ENCODE measurements at regions not wholly inside any gene's neighbourhood (a gene's known extent, or its start where the extent isn't known, plus 50 kb on each side); places are given as distances from the start of the nearest gene placed in this dataset.
"Not testable (repeated sequence)": the region's sequence is repeated elsewhere in the genome, so short reads cannot be mapped to it uniquely, and the experiment has no call there.

DNA sequence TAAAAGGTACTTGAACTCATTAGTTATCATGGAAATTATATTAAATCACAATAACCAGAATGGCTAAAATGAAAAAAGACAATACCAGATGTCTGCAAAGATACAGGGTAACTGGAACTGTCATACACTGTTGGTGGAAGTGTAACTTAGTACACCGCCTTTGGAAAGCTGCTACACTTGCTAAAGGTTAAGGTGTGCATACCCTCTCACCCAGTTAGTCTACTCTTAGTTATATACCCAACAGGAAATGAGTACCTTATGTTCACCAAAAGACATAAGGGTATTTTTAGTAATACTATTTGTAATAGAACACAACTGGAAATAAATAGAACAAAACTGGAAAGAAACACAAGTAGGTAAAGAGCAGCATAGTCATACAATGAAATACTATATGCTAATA is 155.8 kb upstream of the THUMPD2 start:
- DNase-seq (ENCODE audit: extremely low spot score, insufficient read length, low read depth) = no peak

DNA sequence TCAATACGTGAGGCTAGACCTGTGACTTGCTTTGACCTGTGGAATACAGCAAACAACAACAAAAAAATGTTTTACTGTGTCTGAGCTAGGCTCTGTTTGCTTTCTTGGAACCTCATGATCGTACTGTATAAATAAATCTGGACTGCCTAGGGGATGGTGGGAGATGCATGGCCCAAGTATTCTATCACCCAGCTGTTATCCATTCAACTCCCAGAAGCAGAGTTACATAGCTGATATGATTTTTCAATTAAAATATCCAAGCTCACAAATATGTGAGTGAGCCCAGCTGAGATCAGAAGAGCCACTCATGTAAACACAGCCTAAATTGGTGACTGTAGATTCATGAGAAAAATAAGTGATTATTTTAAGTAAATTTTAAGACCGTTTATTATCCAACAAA is 154.1 kb upstream of the THUMPD2 start:
- FAIRE-seq (no peak), DNase-seq (ENCODE audit: extremely low spot score, insufficient read length, low read depth) (no peak)

More for the DNA sequence above, 155.8 kb upstream of the THUMPD2 start:
- no peak for FAIRE-seq

DNA sequence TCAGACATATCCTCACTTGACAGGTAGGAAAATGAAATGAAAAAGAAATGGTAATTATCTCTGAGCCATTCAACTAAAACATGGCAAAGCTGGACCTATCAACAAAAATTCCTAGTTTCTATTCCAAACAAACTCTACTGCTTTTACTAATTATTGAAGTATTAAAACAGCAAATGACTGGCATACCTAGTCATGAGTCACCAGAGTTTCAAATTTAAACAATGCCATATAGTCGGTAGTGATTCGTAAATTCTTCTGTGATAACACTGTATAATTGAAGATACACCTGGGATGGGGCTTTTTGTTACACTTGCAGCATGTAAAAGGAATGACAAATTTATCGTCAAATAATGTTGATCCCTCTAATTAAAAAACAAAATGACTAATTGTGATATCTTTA is 153.1 kb upstream of the THUMPD2 start:
- FAIRE-seq (no peak), DNase-seq (ENCODE audit: extremely low spot score, insufficient read length, low read depth) (no peak)

DNA sequence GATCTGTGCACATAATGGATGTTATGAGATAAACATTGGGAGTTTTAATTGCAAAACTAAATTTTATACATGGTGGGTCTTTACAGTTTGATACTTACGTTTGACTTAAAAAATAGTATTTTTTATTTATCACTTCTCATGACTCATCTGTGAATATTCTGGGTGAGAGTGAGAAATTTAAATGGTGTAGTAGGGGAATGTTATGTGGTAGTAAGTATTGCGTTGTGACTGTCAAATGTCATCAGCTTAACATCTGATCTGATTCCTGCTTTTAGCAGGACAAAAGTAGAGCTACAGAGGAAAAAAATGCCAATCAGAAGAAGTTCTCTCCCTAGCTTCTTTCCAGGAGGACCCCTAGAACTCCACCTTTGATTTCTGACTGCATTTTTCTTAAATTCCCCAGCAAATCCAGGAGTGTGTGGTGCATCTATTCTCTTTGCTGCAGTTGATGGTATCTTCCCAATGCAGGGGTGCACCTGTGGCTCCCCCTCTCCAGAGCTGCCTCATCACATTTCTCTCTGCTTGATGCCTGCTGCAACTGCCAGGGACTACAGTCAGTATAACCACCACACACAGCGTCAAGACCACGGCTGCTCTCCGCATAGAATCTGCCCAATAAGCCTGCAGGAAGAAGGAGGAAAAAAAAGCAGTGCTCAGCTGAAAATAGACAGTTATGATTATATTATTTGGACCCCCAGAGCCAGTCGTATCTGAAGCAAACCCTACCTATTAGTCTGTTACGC is 151.3 kb upstream of the THUMPD2 start:
- FAIRE-seq (no peak), DNase-seq (ENCODE audit: extremely low spot score, insufficient read length, low read depth) (no peak)

DNA sequence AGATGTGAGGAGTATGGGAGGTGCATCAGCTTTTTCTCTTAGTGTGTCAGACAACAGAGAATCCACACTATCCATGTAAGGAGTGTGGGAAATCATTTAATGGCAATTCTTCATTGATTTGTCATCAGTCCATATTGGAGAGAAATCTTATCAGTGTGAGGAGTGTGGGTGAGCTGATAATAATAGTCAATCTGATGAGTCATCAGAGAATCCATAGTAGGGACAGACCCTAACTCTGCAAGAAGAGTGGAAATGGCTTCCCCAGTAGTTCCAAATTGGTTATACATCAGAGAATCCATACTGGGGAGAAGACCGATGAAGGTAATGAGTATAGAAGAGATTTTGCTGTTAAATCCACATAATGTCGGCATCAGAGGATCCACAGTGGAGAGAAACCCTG is 150.5 kb upstream of the THUMPD2 start:
- FAIRE-seq = no peak
- no peak for DNase-seq (ENCODE audit: extremely low spot score, insufficient read length, low read depth)

DNA sequence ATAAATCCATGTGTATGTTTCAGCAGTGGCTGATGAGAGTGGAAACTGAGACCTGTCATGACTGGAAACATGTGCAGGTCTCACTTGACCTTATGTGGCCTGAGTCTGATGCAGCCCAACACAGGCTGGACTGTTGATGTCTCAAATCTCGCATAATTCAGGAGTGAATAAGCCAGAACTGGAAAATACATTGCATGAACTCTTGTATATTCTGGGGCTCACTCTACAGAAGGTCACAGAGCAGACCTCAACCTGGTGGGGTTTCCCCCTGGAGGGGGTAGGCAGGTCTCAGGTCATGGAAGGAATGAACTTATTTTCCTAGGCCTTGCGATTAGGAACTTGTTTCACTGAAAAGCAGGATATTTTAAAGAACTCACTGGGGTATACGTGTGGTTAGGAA is 146.3 kb upstream of the THUMPD2 start:
- DNase-seq (ENCODE audit: extremely low spot score, insufficient read length, low read depth) (no peak), FAIRE-seq (no peak)

DNA sequence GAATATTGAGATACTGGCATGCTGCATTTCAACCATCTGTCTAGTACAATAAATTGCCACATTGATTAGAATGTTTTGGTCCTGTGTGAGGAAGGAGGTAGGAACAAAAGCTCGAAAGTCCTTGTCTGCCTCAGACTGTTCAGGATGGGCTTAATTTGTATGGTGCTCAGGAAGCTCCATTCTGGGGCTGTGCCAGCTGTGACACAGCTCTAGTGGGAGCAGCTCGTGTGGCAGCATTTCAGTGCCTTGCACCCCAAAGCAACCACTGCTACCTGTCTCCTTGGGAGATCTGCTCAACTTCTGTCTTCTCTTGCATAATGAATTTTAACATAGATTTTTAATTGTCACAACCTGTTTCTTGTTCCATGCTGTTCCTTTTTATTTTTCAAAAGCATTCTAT is 144.4 kb upstream of the THUMPD2 start:
- no peak for FAIRE-seq
- DNase-seq (ENCODE audit: extremely low spot score, insufficient read length, low read depth) = no peak

DNA sequence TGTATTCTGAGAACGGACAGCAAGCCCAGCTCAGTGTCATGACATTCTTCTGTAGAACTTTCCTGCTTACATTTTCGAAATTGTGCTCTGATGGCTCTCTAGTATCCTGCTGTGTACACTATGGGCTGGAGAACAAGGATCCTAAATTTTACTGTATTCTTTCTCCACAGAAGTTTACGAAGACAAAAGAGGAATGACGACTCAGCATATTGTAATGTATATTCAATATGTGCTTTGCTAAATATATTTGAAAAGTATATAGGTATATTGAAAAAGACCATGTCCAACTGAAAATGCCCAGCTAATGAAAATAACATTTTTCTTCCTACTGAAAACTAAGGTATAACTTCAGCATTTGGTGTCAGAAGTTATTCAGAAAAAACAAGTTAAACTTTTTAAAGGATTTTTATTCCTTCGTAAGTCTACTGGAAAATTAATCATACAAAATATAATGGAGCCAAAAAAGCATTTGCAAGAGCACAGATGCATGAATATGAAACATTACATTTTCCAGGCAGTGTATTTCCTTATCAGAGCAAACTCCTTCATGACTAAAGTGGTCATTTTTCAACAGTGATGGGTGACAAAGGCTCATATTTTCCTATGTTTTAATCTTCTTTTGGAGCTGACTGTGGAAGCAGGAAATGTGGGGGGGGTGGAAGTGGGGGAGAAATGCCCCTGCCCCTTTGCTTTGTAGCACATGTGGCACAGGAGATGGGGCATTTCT is 143.8 kb upstream of the THUMPD2 start:
- FAIRE-seq (no peak), DNase-seq (ENCODE audit: extremely low spot score, insufficient read length, low read depth) (no peak)

DNA sequence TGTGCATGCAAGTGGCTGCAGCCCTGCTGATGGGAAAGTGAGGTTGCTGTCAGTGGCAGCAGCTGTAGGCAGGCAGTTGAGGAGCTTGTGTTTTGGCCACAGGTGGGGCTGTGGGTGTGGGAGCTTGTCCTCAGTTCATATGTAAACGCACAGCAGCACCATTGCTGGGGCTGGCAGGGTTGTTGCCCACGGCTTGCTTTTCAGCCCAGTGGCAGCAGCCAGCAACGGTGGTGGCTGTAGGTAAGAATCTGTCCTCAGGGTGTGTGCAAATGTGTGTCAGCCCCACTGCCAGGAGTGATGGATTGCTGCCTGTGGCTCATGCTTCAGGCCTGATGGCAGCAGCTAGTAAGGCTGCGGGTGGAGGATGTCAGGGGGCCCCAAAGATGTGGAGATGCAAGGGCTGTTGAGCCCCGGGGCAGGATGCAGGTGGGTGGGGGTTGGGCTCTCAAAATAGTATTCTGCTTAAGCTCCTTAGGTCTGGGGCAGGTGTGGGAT is 141.3 kb upstream of the THUMPD2 start:
- DNase-seq (ENCODE audit: extremely low spot score, insufficient read length, low read depth) (no peak), FAIRE-seq (no peak)

DNA sequence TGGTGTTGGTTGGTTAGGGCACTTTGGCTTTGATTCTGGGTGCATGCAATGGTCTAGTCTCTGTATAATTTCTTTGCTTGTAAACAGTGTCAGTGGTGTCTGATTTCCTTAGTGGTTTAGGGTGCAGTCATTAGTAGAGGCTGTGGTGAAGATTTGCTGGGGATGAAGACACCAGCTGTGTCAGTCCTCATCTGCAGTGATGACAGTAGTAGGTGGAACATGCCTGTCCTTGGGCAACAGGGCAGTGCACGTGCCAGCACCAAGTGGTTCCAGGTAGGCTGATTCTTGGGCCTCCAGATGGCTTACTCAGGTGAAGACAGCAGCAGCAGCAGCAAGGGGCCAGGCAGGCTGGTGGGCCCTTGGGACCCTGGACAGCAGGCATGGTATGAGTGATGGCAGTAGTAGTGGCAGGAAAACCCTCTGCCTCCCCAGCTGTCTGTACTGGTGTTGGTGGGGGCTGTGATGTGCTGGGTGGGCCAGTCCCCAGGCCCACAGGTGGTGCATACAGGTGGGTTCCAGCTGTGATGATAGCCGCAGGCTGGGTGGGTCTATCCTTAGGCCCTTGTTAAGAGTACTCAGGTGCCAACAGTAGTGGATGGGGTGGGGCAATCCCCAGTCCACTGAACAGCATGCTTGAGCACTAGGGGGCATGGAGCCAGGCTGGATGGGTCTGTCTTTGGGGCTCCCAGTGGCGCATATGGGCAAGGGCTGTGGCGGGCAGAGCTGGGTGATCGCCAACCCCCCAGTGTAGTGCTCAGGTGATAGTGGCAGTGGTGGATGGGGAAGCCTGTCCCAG is 140.7 kb upstream of the THUMPD2 start:
- DNase-seq (ENCODE audit: extremely low spot score, insufficient read length, low read depth) (no peak), FAIRE-seq (no peak)

DNA sequence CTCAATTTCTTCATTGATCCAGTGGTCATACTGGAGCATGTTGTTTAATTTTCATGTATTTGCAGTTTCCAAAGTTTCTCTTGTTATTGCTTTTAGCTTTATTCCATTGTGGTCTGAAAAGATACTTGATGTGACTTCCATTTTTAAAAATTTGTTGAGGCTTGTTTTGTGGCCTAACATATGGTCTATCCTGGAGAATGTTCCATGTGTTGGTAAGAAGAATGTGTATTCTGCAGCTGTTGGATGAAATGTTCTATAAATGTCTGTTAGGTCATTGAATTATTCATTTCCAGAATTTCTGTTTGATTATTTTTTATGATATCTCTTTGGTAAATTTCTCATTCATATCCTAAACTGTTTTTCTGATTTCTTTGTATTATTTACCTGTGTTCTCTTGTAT is 139.8 kb upstream of the THUMPD2 start:
- DNase-seq (ENCODE audit: extremely low spot score, insufficient read length, low read depth) (no peak), FAIRE-seq (no peak)

DNA sequence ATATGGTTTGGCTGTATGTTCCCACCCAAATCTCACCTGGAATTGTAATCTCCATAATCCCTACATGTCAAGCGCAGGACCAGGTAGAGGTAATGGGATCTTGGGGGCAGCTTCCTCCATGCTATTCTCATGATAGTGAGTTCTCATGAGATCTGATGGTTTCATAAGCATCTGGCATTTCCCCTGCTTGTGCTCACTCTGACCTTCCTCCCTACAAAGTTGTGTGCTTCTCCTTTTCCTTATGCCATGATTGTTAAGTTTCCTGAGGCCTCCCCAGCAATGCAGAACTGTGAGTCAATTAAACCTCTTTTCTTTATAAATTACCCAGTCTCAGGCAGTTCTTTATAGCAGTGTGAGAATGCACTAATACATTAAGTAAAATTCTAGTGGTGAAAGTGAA is 138.3 kb upstream of the THUMPD2 start:
- not testable (repeated sequence) for FAIRE-seq; DNase-seq (ENCODE audit: extremely low spot score, insufficient read length, low read depth)

DNA sequence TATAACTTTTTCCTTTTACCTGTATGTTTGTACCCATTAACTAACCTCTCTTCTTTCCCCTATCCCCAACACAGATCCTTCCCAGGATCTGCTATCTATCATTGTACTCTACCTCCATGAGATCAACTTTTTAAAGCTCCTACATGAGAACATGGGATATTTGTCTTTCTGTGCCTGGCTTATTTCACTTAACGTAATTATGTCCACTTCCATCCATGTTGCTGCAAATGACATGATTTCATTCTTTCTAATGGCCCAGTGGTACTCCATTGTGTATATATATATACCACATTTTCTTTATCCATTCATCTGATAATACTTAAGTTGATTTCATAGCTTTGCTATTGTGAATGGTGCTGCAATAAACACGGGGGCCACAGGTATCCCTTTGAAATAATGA is 135.9 kb upstream of the THUMPD2 start:
- FAIRE-seq = no peak

DNA sequence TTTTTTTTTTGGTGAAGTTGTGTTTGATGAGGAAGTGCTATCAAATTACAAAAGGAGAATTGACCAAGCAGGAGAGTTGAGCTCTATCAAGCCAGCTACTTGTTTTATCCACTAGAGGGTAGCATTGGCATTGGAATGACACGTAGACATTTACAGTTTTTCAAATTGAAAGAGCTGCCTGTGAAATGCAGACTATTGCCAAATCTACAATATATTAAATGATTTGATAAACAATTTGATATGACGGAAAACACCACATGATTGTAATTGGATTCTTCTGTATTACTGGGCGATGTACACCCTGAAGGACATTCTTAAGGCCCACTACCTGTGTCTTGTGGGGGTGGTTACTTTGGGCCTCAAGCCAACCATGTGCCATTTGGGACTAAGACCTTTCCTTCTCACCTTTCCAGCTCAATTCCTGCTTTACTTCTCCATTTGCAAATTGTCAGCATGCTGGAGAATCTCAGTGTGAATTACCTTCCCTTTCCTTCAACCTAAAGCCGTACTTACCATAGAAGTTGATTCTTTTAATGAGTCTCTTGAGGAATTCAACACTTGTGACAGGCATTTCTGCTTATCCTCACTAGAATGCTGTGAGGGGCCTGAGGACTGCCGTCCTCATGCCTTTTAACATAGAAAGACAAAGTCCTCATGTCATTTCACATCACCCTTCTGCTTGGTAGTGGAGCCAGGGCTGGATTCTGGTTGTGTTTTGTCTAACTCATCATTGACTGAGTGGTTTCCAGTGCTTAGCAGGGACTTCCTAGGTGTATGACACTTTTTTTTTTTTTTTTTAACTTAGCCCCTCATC is 134.8 kb upstream of the THUMPD2 start:
- no peak for DNase-seq (ENCODE audit: extremely low spot score, insufficient read length, low read depth)

More for the DNA sequence above, 135.9 kb upstream of the THUMPD2 start:
- no peak for DNase-seq (ENCODE audit: extremely low spot score, insufficient read length, low read depth)

DNA sequence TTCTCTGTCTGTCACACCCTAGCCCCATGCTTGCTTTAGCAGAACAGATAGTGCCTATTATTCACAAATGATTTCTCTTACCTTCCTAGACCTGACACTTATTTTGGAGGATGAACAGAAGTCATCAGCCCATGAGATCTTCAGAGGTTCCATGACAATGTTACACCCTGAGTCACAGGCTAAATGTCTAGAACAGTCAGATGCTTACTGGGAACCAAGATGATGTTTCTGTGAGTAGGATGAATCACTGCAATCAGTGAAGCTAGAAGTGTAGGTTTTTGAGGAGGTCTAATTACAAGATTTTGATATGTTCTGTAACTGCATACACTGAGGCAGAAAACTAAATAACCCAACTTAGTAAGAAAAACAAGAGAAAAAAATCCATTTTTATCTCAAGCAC is 123.0 kb upstream of the THUMPD2 start:
- FAIRE-seq (no peak), DNase-seq (ENCODE audit: extremely low spot score, insufficient read length, low read depth) (no peak)

More for the DNA sequence above, 134.8 kb upstream of the THUMPD2 start:
- FAIRE-seq = peak; percentile 72

DNA sequence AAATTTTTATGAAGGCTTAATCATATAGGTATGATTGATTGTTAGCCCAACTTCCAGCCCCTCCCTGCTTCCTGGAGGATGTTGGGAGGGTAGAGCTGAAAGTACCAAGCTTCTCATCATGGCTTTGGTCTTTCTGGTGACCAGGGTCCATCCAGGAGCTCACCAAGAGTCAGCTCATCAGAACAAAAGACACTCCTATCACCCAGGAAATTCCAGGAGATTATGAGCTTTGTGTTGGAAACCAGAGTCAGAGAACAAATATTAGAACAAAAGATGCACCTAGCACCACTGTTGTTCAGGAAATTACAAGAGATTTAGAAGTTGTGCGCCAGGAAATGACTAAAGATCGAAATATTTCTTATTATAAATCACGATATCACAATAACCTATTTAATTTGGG is 119.9 kb upstream of the THUMPD2 start:
- DNase-seq (ENCODE audit: extremely low spot score, insufficient read length, low read depth) = no peak
- no peak for FAIRE-seq

DNA sequence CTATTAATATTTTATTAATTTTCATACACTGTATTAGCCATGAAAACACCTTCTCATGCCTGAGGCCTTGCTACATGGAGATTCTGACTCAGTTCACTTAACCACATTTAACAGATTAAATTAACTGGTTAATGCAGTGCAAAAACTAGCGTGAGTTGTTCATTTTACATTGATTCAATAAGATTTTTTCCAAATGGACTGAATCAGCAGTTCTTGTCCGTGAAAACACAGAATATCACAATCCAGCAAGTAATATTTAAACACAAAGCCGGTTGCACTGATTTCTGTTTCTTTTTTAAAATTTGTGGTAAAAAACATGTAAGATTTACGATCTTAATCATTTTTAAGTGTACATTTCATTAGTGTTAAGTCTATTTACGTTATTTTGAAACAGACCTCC is 118.2 kb upstream of the THUMPD2 start:
- no peak for FAIRE-seq
- DNase-seq (ENCODE audit: extremely low spot score, insufficient read length, low read depth) = no peak

DNA sequence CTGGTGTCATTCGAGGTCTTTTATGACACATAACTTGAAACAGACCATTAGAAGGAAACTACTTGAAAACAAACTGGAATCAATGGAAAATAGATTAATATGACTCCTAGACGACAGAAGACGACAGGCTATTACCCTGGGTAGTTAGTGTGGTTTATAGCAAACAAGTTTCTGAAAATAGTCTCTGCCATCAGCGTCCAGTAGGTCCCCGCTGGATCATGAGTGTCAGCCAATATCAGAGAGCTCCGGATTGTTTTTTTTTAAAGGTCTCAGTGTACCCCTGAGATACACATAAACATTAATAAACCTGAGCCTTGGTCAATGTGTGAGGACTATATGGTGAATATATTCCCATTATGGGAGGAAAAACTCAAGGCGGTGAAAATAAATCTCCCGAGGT is 115.0 kb upstream of the THUMPD2 start:
- FAIRE-seq (no peak), DNase-seq (ENCODE audit: extremely low spot score, insufficient read length, low read depth) (no peak)

DNA sequence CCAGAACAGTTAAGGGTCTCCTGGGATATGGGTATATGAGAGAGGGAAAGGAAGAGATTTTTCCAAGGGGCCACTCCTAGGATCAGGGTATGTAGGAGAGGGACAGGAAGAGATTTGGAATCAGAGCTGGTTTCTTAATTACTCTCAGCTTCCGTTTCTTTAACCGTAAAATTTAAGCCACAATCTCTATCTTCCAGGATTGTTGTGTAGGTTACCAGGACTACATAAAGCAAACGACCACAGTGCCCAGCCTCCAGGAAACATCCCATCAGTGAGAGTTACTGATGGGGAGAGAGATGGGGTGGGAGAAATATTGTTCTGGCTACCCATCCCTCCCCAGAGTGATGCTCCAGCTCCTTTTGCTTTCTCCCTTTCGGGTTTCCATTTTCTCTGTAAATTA is 114.6 kb upstream of the THUMPD2 start:
- no peak for FAIRE-seq

DNA sequence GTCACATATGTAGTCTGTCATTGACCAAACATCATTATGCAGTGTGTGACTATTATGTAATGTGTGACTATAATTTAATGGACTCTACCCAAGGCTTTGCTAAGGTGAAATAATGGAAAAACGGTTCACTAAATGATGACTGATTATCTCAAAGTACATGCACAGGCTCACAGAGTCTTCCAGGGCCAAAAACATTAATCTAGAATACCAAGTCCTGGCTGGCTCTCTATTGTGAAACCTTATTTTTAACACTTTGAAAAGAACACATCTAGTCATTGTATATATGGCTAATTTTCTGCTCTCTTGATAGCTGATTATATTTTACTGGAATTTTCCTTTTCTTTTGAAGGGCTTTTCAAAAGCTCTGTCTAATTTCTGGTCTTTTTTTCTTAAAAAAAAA is 102.9 kb upstream of the THUMPD2 start:
- FAIRE-seq (no peak), DNase-seq (ENCODE audit: extremely low spot score, insufficient read length, low read depth) (no peak)

More for the DNA sequence above, 114.6 kb upstream of the THUMPD2 start:
- DNase-seq (ENCODE audit: extremely low spot score, insufficient read length, low read depth) = no peak
